ENCODE measurements at regions not wholly inside any gene's neighbourhood (a gene's known extent, or its start where the extent isn't known, plus 50 kb on each side); places are given as distances from the start of the nearest gene placed in this dataset.

DNA sequence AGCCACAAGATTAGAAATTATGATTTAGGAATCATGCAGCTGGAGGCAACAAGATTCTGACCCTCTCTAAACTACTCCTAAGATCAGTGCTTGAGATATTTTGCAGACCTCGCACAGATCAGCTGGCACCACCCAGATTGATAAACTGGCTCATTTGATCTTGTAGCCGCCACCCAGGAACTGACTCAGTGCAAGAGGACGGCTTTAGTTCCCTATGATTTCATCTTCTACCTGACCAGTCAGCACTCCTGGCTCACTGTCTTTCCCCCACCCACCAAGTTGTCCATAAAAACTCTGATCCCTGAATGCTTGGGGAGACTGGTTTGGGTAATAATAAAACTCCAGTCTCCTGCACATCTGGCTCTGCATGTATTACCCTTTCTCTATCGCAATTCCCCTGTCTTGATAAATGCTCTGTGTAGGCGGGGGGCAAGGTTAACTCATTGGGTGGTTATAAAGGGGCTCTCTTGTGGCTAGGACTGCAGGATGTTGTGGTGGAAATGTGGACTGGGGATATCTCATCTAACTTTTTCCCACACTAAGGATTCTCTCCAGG is 96.1 kb downstream of the ARL6IP6 start:
- no peak for TF ChIP-seq GABPA (IDR thresholded peaks at IDR 0.05; ENCODE audit: low read depth)
- TF ChIP-seq, protein P1, sequence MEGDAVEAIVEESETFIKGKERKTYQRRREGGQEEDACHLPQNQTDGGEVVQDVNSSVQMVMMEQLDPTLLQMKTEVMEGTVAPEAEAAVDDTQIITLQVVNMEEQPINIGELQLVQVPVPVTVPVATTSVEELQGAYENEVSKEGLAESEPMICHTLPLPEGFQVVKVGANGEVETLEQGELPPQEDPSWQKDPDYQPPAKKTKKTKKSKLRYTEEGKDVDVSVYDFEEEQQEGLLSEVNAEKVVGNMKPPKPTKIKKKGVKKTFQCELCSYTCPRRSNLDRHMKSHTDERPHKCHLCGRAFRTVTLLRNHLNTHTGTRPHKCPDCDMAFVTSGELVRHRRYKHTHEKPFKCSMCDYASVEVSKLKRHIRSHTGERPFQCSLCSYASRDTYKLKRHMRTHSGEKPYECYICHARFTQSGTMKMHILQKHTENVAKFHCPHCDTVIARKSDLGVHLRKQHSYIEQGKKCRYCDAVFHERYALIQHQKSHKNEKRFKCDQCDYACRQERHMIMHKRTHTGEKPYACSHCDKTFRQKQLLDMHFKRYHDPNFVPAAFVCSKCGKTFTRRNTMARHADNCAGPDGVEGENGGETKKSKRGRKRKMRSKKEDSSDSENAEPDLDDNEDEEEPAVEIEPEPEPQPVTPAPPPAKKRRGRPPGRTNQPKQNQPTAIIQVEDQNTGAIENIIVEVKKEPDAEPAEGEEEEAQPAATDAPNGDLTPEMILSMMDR (IDR thresholded peaks at IDR 0.05; ENCODE audit: insufficient read depth, low read length), result no peak
- no peak for TF ChIP-seq POLR2AphosphoS5 (IDR thresholded peaks at IDR 0.05; ENCODE audit: low read depth)
- TF ChIP-seq, protein P2, sequence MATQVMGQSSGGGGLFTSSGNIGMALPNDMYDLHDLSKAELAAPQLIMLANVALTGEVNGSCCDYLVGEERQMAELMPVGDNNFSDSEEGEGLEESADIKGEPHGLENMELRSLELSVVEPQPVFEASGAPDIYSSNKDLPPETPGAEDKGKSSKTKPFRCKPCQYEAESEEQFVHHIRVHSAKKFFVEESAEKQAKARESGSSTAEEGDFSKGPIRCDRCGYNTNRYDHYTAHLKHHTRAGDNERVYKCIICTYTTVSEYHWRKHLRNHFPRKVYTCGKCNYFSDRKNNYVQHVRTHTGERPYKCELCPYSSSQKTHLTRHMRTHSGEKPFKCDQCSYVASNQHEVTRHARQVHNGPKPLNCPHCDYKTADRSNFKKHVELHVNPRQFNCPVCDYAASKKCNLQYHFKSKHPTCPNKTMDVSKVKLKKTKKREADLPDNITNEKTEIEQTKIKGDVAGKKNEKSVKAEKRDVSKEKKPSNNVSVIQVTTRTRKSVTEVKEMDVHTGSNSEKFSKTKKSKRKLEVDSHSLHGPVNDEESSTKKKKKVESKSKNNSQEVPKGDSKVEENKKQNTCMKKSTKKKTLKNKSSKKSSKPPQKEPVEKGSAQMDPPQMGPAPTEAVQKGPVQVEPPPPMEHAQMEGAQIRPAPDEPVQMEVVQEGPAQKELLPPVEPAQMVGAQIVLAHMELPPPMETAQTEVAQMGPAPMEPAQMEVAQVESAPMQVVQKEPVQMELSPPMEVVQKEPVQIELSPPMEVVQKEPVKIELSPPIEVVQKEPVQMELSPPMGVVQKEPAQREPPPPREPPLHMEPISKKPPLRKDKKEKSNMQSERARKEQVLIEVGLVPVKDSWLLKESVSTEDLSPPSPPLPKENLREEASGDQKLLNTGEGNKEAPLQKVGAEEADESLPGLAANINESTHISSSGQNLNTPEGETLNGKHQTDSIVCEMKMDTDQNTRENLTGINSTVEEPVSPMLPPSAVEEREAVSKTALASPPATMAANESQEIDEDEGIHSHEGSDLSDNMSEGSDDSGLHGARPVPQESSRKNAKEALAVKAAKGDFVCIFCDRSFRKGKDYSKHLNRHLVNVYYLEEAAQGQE (IDR thresholded peaks at IDR 0.05; ENCODE audit: insufficient replicate concordance, low read depth), result no peak
- TF ChIP-seq SPI1 (IDR thresholded peaks at IDR 0.05; ENCODE audit: borderline replicate concordance, low read depth), result no peak

Data from HL-60 (cell line).